HCT116 (cell line): ENCODE measurements at regions not wholly inside any gene's neighbourhood (a gene's known extent, or its start where the extent isn't known, plus 50 kb on each side); places are given as distances from the start of the nearest gene placed in this dataset.

Experiments
- ATF3 ChIP-seq: IDR thresholded peaks from 2 replicates; pipeline ENCODE4 v1.6.1; 2012
- FOSL1 ChIP-seq: IDR thresholded peaks from 2 replicates; pipeline ENCODE4 v1.6.1; 2012; ENCODE audit warnings: low read depth
- REST ChIP-seq: IDR thresholded peaks from 2 replicates; pipeline ENCODE4 v1.6.1; 2012; ENCODE audit warnings: low read depth
- SIN3A ChIP-seq: IDR thresholded peaks from 2 replicates; pipeline ENCODE4 v1.6.1; 2012; ENCODE audit warnings: low read depth
- TCF7L2 ChIP-seq: IDR thresholded peaks from 2 replicates; pipeline ENCODE4 v1.7.0; 2011; ENCODE audit warnings: borderline replicate concordance, inconsistent platforms; ENCODE audit not compliant: insufficient read depth, insufficient read length; ENCODE audit errors: extremely low read depth
- YY1 ChIP-seq: IDR thresholded peaks from 2 replicates; pipeline ENCODE4 v1.6.1; 2011; ENCODE audit warnings: low read length, low read depth, moderate library complexity, mild to moderate bottlenecking; ENCODE audit not compliant: insufficient replicate concordance; ENCODE audit errors: extremely low read depth
- ZBTB33 ChIP-seq: IDR thresholded peaks from 2 replicates; pipeline ENCODE4 v1.6.1; 2011; ENCODE audit warnings: mild to moderate bottlenecking, low read length, moderate library complexity; ENCODE audit not compliant: insufficient replicate concordance; ENCODE audit errors: extremely low read depth
- ZFX ChIP-seq: fragments of 450-650 bp; IDR thresholded peaks from 2 replicates; pipeline ENCODE4 v1.6.1; 2017
- ZNF274 ChIP-seq: fragments of 200-500 bp; sonication (Bioruptor generic); IDR thresholded peaks from 2 replicates; pipeline ENCODE4 v1.6.1; 2014; ENCODE audit warnings: mild to moderate bottlenecking, low read depth, low read length, inconsistent platforms

- TF ChIP-seq REST (no peak), ZFX (no peak), ZBTB33 (no peak), ATF3 (no peak), TCF7L2 (no peak), YY1 (no peak), ZNF274 (no peak), SIN3A (no peak), FOSL1 (no peak)
Observed at GRCh38 chr3:197611255-197611654, 55.5 kb upstream of the BDH1 start (continued).
